ENCODE measurements at regions not wholly inside any gene's neighbourhood (a gene's known extent, or its start where the extent isn't known, plus 50 kb on each side); places are given as distances from the start of the nearest gene placed in this dataset.

DNA sequence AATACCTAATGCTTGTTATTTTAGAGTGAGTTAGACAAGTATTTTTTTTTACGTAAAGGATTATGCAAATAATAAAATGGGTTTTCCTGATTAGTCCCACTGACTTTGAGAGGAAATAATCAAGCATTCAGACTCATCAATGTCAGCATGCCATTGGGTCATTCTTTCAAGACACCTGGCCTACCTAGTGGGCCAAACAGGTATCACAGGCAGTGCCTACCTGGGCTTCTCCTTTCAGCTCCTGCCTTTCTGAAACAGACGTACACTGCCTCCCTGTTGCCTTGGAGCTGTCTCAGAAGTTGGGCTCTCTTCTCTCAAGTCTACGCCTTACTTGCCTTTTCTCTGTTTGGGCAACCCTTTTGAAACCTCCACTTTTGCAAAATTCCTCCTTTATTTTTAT, 545.6 kb downstream of the SNAPC1 start:
- TF ChIP-seq, protein P1, sequence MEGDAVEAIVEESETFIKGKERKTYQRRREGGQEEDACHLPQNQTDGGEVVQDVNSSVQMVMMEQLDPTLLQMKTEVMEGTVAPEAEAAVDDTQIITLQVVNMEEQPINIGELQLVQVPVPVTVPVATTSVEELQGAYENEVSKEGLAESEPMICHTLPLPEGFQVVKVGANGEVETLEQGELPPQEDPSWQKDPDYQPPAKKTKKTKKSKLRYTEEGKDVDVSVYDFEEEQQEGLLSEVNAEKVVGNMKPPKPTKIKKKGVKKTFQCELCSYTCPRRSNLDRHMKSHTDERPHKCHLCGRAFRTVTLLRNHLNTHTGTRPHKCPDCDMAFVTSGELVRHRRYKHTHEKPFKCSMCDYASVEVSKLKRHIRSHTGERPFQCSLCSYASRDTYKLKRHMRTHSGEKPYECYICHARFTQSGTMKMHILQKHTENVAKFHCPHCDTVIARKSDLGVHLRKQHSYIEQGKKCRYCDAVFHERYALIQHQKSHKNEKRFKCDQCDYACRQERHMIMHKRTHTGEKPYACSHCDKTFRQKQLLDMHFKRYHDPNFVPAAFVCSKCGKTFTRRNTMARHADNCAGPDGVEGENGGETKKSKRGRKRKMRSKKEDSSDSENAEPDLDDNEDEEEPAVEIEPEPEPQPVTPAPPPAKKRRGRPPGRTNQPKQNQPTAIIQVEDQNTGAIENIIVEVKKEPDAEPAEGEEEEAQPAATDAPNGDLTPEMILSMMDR (IDR thresholded peaks at IDR 0.05) = no peak
- no peak for TF ChIP-seq POLR2A (IDR thresholded peaks at IDR 0.05)

All from vagina (tissue), 2 donors.